ENCODE measurements at regions not wholly inside any gene's neighbourhood (a gene's known extent, or its start where the extent isn't known, plus 50 kb on each side); places are given as distances from the start of the nearest gene placed in this dataset.

GRCh38 chr2:195404651-195405050 is 252.4 kb upstream of the SLC39A10 start:
- DNase-seq: no peak
- H3K27ac ChIP-seq (ENCODE audit: low read depth in 1 of 2, low read length in 2 of 2): no peak overlapping the region
- WGBS (ENCODE audit: insufficient coverage): no CpG with 5 or more reads among the region's 2 CpGs
- Mint-ChIP-seq H3K27me3 (ENCODE audit: low read depth in 3 of 3) (peaks cover 0 to 3% (median 0%) of the 10 kb centered on the region in 3 donors), H3K4me3 (no peak overlapping the region), H3K4me1 (no peaks in the 10 kb centered on the region), H3K36me3 (no peaks in the 10 kb centered on the region), H3K27ac (no peak overlapping the region), H3K9me3 (peaks cover 0 to 11% (median 3%) of the 10 kb centered on the region in 7 donors)
- H3K36me3 ChIP-seq (replicated peaks in 1 of 2; ENCODE audit: control insufficient read depth in 1 of 2, insufficient read depth in 2 of 2, low read length in 2 of 2): no peaks in the 10 kb centered on the region
- TF ChIP-seq CTCF (IDR thresholded peaks at IDR 0.05): no peak
- H3K9ac ChIP-seq (ENCODE audit: insufficient read depth, low read length, poor library complexity, severe bottlenecking): no peak overlapping the region
- no peaks in the 10 kb centered on the region for H3K79me2 ChIP-seq (ENCODE audit: insufficient read depth, low read length)
- no peak overlapping the region for H2AFZ ChIP-seq (ENCODE audit: insufficient read depth, low read depth, low read length, poor library complexity, severe bottlenecking)
- no peak overlapping the region for H3K4me2 ChIP-seq (replicated peaks; ENCODE audit: extremely low read depth, low read length, poor library complexity, severe bottlenecking)
- H3K4me3 ChIP-seq (replicated peaks in 1 of 3; ENCODE audit: low read depth in 2 of 3, low read length in 3 of 3): no peak overlapping the region
- H3K4me1 ChIP-seq (ENCODE audit: control insufficient read depth in 1 of 2, insufficient read depth in 2 of 2, low read length in 2 of 2): no peaks in the 10 kb centered on the region
- H4K20me1 ChIP-seq (ENCODE audit: insufficient read depth, low read length): no peaks in the 10 kb centered on the region
- no peaks in the 10 kb centered on the region for H3K27me3 ChIP-seq (ENCODE audit: control insufficient read depth in 2 of 2, insufficient read depth in 2 of 2, low read length in 2 of 2)
- intact Hi-C loops (cut with micrococcal nuclease): no loop called here
- H3K9me3 ChIP-seq (replicated peaks in 1 of 2; ENCODE audit: control insufficient read depth in 1 of 2, insufficient read depth in 1 of 2, low read length in 2 of 2): no peaks in the 10 kb centered on the region

DNA sequence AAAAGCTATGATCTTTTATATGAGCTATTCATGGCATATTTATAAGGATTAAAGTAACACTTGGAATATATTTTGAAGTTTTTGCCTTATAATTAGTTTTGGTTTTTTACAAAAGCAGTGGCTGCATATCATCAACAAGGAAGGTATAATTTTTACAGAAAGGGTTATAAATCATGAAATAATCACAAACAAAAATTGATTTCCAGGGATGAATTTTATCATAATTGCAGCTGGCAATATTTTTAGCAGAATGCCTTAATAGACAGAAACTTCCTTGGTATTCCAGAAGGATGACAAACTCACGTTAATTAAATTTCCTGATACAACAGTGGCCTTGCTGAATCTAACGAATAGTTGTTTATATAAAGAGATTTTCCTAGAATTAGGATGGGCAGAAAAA is 260.5 kb upstream of the SLC39A10 start:
- no peak overlapping the region for H3K27ac Mint-ChIP-seq
- no peak for TF ChIP-seq CTCF (IDR thresholded peaks at IDR 0.05)
- intact Hi-C loops (cut with micrococcal nuclease): no loop called here
- H3K9me3 ChIP-seq (replicated peaks in 1 of 2; ENCODE audit: control insufficient read depth in 1 of 2, insufficient read depth in 1 of 2, low read length in 2 of 2): no peaks in the 10 kb centered on the region
- H3K27me3 ChIP-seq (ENCODE audit: control insufficient read depth in 2 of 2, insufficient read depth in 2 of 2, low read length in 2 of 2): no peaks in the 10 kb centered on the region
- H3K36me3 Mint-ChIP-seq: no peaks in the 10 kb centered on the region
- no peaks in the 10 kb centered on the region for H3K4me1 ChIP-seq (ENCODE audit: control insufficient read depth in 1 of 2, insufficient read depth in 2 of 2, low read length in 2 of 2)
- H3K36me3 ChIP-seq (replicated peaks in 1 of 2; ENCODE audit: control insufficient read depth in 1 of 2, insufficient read depth in 2 of 2, low read length in 2 of 2): no peaks in the 10 kb centered on the region
- H3K4me1 Mint-ChIP-seq: no peaks in the 10 kb centered on the region
- no peaks in the 10 kb centered on the region for H3K79me2 ChIP-seq (ENCODE audit: insufficient read depth, low read length)
- H3K4me2 ChIP-seq (replicated peaks; ENCODE audit: extremely low read depth, low read length, poor library complexity, severe bottlenecking): no peak overlapping the region
- H3K27ac ChIP-seq (ENCODE audit: low read depth in 1 of 2, low read length in 2 of 2): no peak overlapping the region
- no peak overlapping the region for H3K4me3 ChIP-seq (replicated peaks in 1 of 3; ENCODE audit: low read depth in 2 of 3, low read length in 3 of 3)
- peaks cover 0 to 2% (median 0%) of the 10 kb centered on the region in 7 donors for H3K9me3 Mint-ChIP-seq
- H3K4me3 Mint-ChIP-seq: no peak overlapping the region
- H3K9ac ChIP-seq (ENCODE audit: insufficient read depth, low read length, poor library complexity, severe bottlenecking): no peak overlapping the region
- no peaks in the 10 kb centered on the region for H4K20me1 ChIP-seq (ENCODE audit: insufficient read depth, low read length)
- no peak for DNase-seq
- H3K27me3 Mint-ChIP-seq (ENCODE audit: low read depth in 3 of 3): no peaks in the 10 kb centered on the region
- no peak overlapping the region for H2AFZ ChIP-seq (ENCODE audit: insufficient read depth, low read depth, low read length, poor library complexity, severe bottlenecking)
- no CpG with 5 or more reads among the region's 2 CpGs for WGBS (ENCODE audit: insufficient coverage)

Measured in CD14-positive monocyte (primary cell).